ENCODE measurements at regions not wholly inside any gene's neighbourhood (a gene's known extent, or its start where the extent isn't known, plus 50 kb on each side); places are given as distances from the start of the nearest gene placed in this dataset.

GRCh38 chr14:97109234-97109633, 312.1 kb downstream of the VRK1 start (continued):
- TF ChIP-seq ZNF792 (CRISPR knock-in tag; IDR thresholded peaks at IDR 0.05) (no peak), KDM5B (CRISPR knock-in tag; IDR thresholded peaks at IDR 0.05; ENCODE audit: borderline replicate concordance) (no peak)
- TF ChIP-seq, protein P1, sequence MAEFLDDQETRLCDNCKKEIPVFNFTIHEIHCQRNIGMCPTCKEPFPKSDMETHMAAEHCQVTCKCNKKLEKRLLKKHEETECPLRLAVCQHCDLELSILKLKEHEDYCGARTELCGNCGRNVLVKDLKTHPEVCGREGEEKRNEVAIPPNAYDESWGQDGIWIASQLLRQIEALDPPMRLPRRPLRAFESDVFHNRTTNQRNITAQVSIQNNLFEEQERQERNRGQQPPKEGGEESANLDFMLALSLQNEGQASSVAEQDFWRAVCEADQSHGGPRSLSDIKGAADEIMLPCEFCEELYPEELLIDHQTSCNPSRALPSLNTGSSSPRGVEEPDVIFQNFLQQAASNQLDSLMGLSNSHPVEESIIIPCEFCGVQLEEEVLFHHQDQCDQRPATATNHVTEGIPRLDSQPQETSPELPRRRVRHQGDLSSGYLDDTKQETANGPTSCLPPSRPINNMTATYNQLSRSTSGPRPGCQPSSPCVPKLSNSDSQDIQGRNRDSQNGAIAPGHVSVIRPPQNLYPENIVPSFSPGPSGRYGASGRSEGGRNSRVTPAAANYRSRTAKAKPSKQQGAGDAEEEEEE (CRISPR knock-in tag; IDR thresholded peaks at IDR 0.05; ENCODE audit: borderline replicate concordance) = no peak
- TF ChIP-seq, protein P2, sequence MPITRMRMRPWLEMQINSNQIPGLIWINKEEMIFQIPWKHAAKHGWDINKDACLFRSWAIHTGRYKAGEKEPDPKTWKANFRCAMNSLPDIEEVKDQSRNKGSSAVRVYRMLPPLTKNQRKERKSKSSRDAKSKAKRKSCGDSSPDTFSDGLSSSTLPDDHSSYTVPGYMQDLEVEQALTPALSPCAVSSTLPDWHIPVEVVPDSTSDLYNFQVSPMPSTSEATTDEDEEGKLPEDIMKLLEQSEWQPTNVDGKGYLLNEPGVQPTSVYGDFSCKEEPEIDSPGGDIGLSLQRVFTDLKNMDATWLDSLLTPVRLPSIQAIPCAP (CRISPR knock-in tag; IDR thresholded peaks at IDR 0.05; ENCODE audit: low read depth) = no peak
- TF ChIP-seq, protein P3, sequence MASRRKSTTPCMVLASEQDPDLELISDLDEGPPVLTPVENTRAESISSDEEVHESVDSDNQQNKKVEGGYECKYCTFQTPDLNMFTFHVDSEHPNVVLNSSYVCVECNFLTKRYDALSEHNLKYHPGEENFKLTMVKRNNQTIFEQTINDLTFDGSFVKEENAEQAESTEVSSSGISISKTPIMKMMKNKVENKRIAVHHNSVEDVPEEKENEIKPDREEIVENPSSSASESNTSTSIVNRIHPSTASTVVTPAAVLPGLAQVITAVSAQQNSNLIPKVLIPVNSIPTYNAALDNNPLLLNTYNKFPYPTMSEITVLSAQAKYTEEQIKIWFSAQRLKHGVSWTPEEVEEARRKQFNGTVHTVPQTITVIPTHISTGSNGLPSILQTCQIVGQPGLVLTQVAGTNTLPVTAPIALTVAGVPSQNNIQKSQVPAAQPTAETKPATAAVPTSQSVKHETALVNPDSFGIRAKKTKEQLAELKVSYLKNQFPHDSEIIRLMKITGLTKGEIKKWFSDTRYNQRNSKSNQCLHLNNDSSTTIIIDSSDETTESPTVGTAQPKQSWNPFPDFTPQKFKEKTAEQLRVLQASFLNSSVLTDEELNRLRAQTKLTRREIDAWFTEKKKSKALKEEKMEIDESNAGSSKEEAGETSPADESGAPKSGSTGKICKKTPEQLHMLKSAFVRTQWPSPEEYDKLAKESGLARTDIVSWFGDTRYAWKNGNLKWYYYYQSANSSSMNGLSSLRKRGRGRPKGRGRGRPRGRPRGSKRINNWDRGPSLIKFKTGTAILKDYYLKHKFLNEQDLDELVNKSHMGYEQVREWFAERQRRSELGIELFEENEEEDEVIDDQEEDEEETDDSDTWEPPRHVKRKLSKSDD (CRISPR knock-in tag; IDR thresholded peaks at IDR 0.05; ENCODE audit: low read depth) = no peak

- no peak for DNase-seq (ENCODE audit: low spot score)
- Histone ChIP-seq H3K36me3 (replicated peaks in 1 of 2; ENCODE audit: control insufficient read depth in 1 of 2, insufficient read depth in 2 of 2, low read length in 2 of 2) (no peaks in the 10 kb centered on the region), H2AFZ (ENCODE audit: low read length) (no peak overlapping the region), H3K4me1 (ENCODE audit: insufficient read depth, low read length) (no peaks in the 10 kb centered on the region), H3K27ac (ENCODE audit: extremely low read length, insufficient read depth, low read length) (no peak overlapping the region), H4K20me1 (ENCODE audit: insufficient read depth, low read length) (no peaks in the 10 kb centered on the region), H3K27me3 (ENCODE audit: control insufficient read depth in 1 of 2, insufficient read depth in 2 of 2, low read length in 2 of 2) (0 out of 5 replicates have a peak, but pooled peaks cover 0 to 17% of the 10 kb centered on the region in 2 experiments), H3K9ac (ENCODE audit: insufficient read depth, low read depth, low read length) (no peak overlapping the region), H3K4me2 (ENCODE audit: low read depth, low read length) (no peak overlapping the region), H3K4me3 (replicated peaks in 1 of 3; ENCODE audit: insufficient read depth in 1 of 3, low read depth in 2 of 3, low read length in 3 of 3) (no peak overlapping the region), H3K9me3 (ENCODE audit: low read length) (no peaks in the 10 kb centered on the region), H3K79me2 (ENCODE audit: insufficient read depth, low read length) (no peaks in the 10 kb centered on the region)
- ChIA-PET POLR2A (no interaction called here), CTCF (ENCODE audit: low intra/inter-chr PET ratio, low total read pairs) (no interaction called here)
- in situ Hi-C loops (cut with HindIII; ENCODE audit: extremely low pct_ligation_motif_present, low pct_unique_long_range_greater_than_20kb) = no loop called here
- 17% methylated on average over 7 of the region's 7 CpGs for WGBS (ENCODE audit: low lambda C conversion rate)
- FAIRE-seq = no peak
- TF ChIP-seq HOXA3 (CRISPR knock-in tag; IDR thresholded peaks at IDR 0.05) (no peak), ZZZ3 (CRISPR knock-in tag; IDR thresholded peaks at IDR 0.05; ENCODE audit: borderline replicate concordance) (no peak), HMGXB4 (CRISPR knock-in tag; IDR thresholded peaks at IDR 0.05; ENCODE audit: borderline replicate concordance in 1 of 2, low read depth in 1 of 2) (no peak)
- BruUV-seq (replicated peaks) = no TSS peak
- intact Hi-C loops (cut with micrococcal nuclease; ENCODE audit: unreplicated experiment) = no loop called here
- no peak for ATAC-seq
Observed at GRCh38 chr14:97113339-97113738, 316.2 kb downstream of the VRK1 start.

Measured in HepG2 (cell line).